Muscle of leg (tissue), 3 donors: ENCODE measurements at regions not wholly inside any gene's neighbourhood (a gene's known extent, or its start where the extent isn't known, plus 50 kb on each side); places are given as distances from the start of the nearest gene placed in this dataset.
"Not testable (repeated sequence)": the region's sequence is repeated elsewhere in the genome, so short reads cannot be mapped to it uniquely, and the experiment has no call there.

Experiments
- DNase-seq: peaks from one replicate; pipeline ENCODE4 v3.0.0; 2013
- H3K27ac ChIP-seq: one replicate; pipeline ENCODE4 v1.5.1; 2013; ENCODE audit warnings: mild to moderate bottlenecking, low read length, control low read depth
- H3K27me3 ChIP-seq: one replicate; pipeline ENCODE4 v1.6.1; 2013; ENCODE audit warnings: low read length; ENCODE audit not compliant: control insufficient read depth, insufficient read depth
- H3K36me3 ChIP-seq: one replicate; pipeline ENCODE4 v1.6.1; 2013; ENCODE audit warnings: low read length; ENCODE audit not compliant: control insufficient read depth, insufficient read depth
- H3K4me1 ChIP-seq: one replicate; pipeline ENCODE4 v1.6.1; 2013; ENCODE audit warnings: low read length; ENCODE audit not compliant: control insufficient read depth, insufficient read depth
- H3K4me3 ChIP-seq: one replicate; pipeline ENCODE4 v1.5.1; 2013; ENCODE audit warnings: low read length, control low read depth
- H3K9me3 ChIP-seq: replicated peaks from 2 replicates; pipeline ENCODE4 v1.6.1; 2013; ENCODE audit warnings: low read depth, low read length; ENCODE audit not compliant: control insufficient read depth
- WGBS: methylation state at CpG from one replicate; pipeline ENCODE4 v1.1.5; 2013; ENCODE audit warnings: missing lambda C conversion rate; ENCODE audit not compliant: insufficient coverage; 5-methylcytosine and 5-hydroxymethylcytosine counted together

DNA sequence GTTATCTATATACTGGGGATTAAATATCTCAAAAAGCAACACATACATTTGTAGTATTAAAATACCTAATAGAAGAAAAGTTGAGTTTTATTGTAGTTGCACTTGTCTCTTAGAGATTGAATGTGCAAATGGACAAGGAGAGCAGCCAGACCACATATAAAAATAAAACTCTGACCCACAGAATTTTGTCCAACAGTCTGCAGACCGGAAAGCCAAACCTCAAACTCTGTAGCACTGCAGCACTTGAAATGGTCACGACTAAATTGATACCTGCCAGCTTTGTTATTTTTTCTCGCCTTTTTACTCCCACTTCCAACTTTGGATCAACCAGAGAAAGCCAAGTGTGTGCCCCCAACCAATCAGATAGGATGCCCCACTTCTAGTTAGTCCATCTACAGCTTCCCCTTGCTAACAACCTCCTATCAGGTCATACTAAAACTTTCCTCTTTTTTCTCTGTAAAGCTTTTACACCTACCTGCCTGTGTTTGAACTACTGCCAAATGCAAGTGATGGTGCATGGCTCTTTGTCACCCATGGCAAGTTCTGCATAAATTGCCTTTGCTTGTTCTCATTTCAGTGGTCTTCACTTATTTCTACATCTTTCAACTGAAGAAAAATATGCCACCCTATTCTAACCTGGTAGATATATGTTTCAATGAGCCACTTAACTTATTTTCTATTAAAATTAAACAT, 1250.7 kb upstream of the SPRY2 start:
- H3K27ac ChIP-seq, result no peak overlapping the region
- no peaks in the 10 kb centered on the region for H3K4me1 ChIP-seq
- no peak overlapping the region for H3K4me3 ChIP-seq
- no peaks in the 10 kb centered on the region for H3K36me3 ChIP-seq
- 85% methylated on average over 3 of the region's 3 CpGs for WGBS
- DNase-seq, result no peak
- H3K27me3 ChIP-seq, result no peaks in the 10 kb centered on the region
- H3K9me3 ChIP-seq, result no peaks in the 10 kb centered on the region

- Histone ChIP-seq H3K4me3 (no peak overlapping the region), H3K27me3 (no peaks in the 10 kb centered on the region), H3K27ac (no peak overlapping the region), H3K9me3 (no peaks in the 10 kb centered on the region), H3K4me1 (no peaks in the 10 kb centered on the region), H3K36me3 (no peaks in the 10 kb centered on the region)
- DNase-seq, result no peak
Measured at GRCh38 chr13:81582381-81582780, 1241.5 kb upstream of the SPRY2 start.

DNA sequence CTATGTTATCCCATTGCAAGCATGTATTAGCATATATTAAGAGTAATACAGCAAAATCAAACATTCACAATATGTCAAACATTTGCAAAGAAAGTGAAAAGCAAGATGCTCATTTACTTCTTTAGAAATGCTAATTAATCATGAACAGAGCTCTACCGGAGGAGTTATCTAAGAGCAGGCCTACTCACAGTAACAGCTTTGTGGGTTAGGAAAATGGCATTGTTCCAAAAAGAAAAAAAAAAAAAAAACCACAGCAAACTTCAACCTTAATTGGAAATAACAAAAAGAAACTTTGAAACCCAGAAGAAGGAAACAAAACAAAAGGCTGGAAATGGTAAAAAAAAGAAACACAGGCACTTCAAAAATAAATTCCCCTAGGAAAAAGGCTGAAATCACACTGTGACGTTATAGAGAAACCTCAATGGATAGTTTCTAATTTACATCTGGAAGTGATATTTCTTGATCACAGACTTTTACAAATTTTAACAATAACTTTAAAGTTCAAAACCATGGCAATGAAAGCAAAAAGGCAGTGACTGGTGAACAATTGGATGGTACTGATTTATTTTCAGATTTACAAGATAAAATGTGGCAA, 1236.8 kb upstream of the SPRY2 start:
- DNase-seq, result peak; percentile 13
- no peaks in the 10 kb centered on the region for H3K9me3 ChIP-seq
- no peaks in the 10 kb centered on the region for H3K27me3 ChIP-seq
- no peaks in the 10 kb centered on the region for H3K36me3 ChIP-seq
- no CpG with 5 or more reads among the region's 2 CpGs for WGBS
- H3K4me3 ChIP-seq, result no peak overlapping the region
- no peak overlapping the region for H3K27ac ChIP-seq
- no peaks in the 10 kb centered on the region for H3K4me1 ChIP-seq

GRCh38 chr13:81568824-81569223, 1227.9 kb upstream of the SPRY2 start:
- Histone ChIP-seq H3K9me3 (no peaks in the 10 kb centered on the region), H3K36me3 (no peaks in the 10 kb centered on the region), H3K27ac (no peak overlapping the region), H3K4me1 (no peaks in the 10 kb centered on the region), H3K27me3 (no peaks in the 10 kb centered on the region), H3K4me3 (no peak overlapping the region)
- DNase-seq, result peak; percentile 57
- WGBS, result no CpG with 5 or more reads among the region's 3 CpGs

GRCh38 chr13:81565849-81566248, 1224.9 kb upstream of the SPRY2 start:
- Histone ChIP-seq H3K4me3 (no peak overlapping the region), H3K36me3 (no peaks in the 10 kb centered on the region), H3K27me3 (no peaks in the 10 kb centered on the region), H3K9me3 (no peaks in the 10 kb centered on the region), H3K4me1 (no peaks in the 10 kb centered on the region), H3K27ac (no peak overlapping the region)
- WGBS, result no CpG with 5 or more reads among the region's 1 CpG
- no peak for DNase-seq

GRCh38 chr13:81563091-81563490, 1222.2 kb upstream of the SPRY2 start:
- DNase-seq, result no peak
- no peaks in the 10 kb centered on the region for H3K4me1 ChIP-seq
- no peak overlapping the region for H3K27ac ChIP-seq
- H3K36me3 ChIP-seq, result no peaks in the 10 kb centered on the region
- H3K4me3 ChIP-seq, result no peak overlapping the region
- H3K27me3 ChIP-seq, result no peaks in the 10 kb centered on the region
- no peaks in the 10 kb centered on the region for H3K9me3 ChIP-seq

DNA sequence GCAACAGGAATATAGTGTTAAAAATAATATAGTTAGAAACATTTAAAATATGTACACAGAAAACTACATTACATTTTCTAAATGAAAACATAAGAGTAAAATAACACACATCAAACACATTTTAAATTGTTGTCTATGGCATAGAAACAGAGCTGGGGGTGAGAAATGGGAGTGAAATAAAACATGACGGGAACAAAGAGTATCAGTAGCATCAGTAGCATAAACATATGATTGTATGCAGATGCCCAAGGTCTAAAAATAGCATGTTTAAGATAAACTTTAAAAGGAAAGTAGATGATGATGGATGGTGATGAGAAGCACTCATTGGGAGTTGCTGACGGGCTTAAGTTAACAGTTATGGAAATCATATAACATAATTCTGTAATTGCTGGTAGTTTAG, 1221.7 kb upstream of the SPRY2 start:
- WGBS, result 78% methylated on average over 1 of the region's 2 CpGs
- Histone ChIP-seq H3K4me3 (no peak overlapping the region), H3K9me3 (no peaks in the 10 kb centered on the region), H3K4me1 (no peaks in the 10 kb centered on the region), H3K27ac (no peak overlapping the region), H3K27me3 (no peaks in the 10 kb centered on the region), H3K36me3 (no peaks in the 10 kb centered on the region)
- DNase-seq, result no peak

DNA sequence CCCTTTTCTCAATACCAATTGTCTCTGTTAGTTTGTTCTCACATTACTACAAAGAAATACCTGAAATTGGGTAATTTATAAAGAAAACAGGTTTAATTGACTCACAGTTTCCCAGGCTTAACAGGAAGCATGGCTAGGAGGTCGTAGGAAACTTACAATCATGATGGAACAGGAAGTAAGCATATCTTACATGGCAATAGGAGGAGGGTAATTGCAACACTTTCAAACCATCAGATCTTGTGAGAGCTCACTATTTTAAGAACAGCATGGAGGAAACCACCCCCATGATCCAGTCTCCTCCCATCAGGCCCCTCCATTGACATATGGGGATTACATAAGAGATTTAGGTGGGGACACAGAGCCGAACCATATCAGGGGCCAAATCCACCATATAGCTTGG, 1210.1 kb upstream of the SPRY2 start:
- WGBS, result no CpG with 5 or more reads among the region's 2 CpGs
- Histone ChIP-seq H3K27ac (no peak overlapping the region), H3K4me3 (no peak overlapping the region), H3K4me1 (no peaks in the 10 kb centered on the region), H3K9me3 (peaks cover 3% of the 10 kb centered on the region), H3K27me3 (no peaks in the 10 kb centered on the region), H3K36me3 (no peaks in the 10 kb centered on the region)
- no peak for DNase-seq

DNA sequence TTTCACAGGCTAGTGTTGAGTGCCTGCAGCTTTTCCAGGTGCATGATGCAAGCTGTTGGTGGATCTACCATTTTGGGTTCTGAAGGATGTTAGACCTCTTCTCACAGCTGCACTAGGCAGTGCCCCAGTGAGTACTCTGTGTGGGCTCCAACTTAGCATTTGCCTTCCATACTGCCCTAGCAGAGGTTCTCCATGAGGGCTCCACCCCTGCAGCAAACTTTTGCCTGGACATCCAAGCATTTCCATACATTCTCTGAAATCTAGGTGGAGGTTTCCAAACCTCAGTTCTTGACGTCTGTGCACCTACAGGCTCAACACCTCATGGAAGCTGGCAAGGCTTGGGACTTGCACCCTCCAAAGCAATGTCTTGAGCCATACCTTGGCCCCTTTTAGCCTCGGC, 1205.4 kb upstream of the SPRY2 start:
- not testable (repeated sequence) for H3K9me3 ChIP-seq, H3K4me1 ChIP-seq, H3K4me3 ChIP-seq, H3K27me3 ChIP-seq, H3K36me3 ChIP-seq, H3K27ac ChIP-seq, DNase-seq
- 88% methylated on average over 2 of the region's 2 CpGs for WGBS

- WGBS, result 63% methylated on average over 1 of the region's 1 CpG
- H3K36me3 ChIP-seq, result no peaks in the 10 kb centered on the region
- DNase-seq, result peak; percentile 23
Measured at GRCh38 chr13:81540777-81541176, 1199.9 kb upstream of the SPRY2 start.

GRCh38 chr13:81539643-81540150, 1198.8 kb upstream of the SPRY2 start:
- WGBS, result 73% methylated on average over 3 of the region's 7 CpGs
- Histone ChIP-seq H3K27me3 (no peaks in the 10 kb centered on the region), H3K4me3 (no peak overlapping the region)

More at GRCh38 chr13:81540777-81541176, 1199.9 kb upstream of the SPRY2 start:
- H3K27ac ChIP-seq, result no peak overlapping the region
- H3K4me1 ChIP-seq, result no peaks in the 10 kb centered on the region
- H3K9me3 ChIP-seq, result peaks cover 3% of the 10 kb centered on the region
- no peak overlapping the region for H3K4me3 ChIP-seq
- H3K27me3 ChIP-seq, result no peaks in the 10 kb centered on the region

More at GRCh38 chr13:81539643-81540150, 1198.8 kb upstream of the SPRY2 start:
- H3K27ac ChIP-seq, result no peak overlapping the region
- H3K9me3 ChIP-seq, result no peaks in the 10 kb centered on the region
- DNase-seq, result no peak
- no peaks in the 10 kb centered on the region for H3K4me1 ChIP-seq
- H3K36me3 ChIP-seq, result no peaks in the 10 kb centered on the region
